HCT116 (cell line): ENCODE measurements at regions not wholly inside any gene's neighbourhood (a gene's known extent, or its start where the extent isn't known, plus 50 kb on each side); places are given as distances from the start of the nearest gene placed in this dataset.
"Not testable (repeated sequence)": the region's sequence is repeated elsewhere in the genome, so short reads cannot be mapped to it uniquely, and the experiment has no call there.

ENCODE experiments used
- CEBPB ChIP-seq: IDR thresholded peaks from 2 replicates; pipeline ENCODE4 v1.6.1; 2012; ENCODE audit warnings: low read depth
- EZH2 ChIP-seq: fragments of 200-600 bp; sonication (generic); IDR thresholded peaks from 2 replicates; pipeline ENCODE4 v1.6.1; 2017; ENCODE audit warnings: antibody characterized with exemption, mixed run types
- EZH2phosphoT487 ChIP-seq: fragments of 200-600 bp; IDR thresholded peaks from 2 replicates; pipeline ENCODE4 v1.6.1; 2018; ENCODE audit warnings: antibody characterized with exemption, borderline replicate concordance
- JUND ChIP-seq: IDR thresholded peaks from 2 replicates; pipeline ENCODE4 v1.6.1; 2012
- POLR2A ChIP-seq: IDR thresholded peaks from 2 replicates; pipeline ENCODE4 v1.7.0; 2011; ENCODE audit warnings: borderline replicate concordance; ENCODE audit not compliant: insufficient read depth, insufficient read length; ENCODE audit errors: extremely low read depth
- POLR2AphosphoS5 ChIP-seq: IDR thresholded peaks from 2 replicates; pipeline ENCODE4 v1.6.1; 2011; ENCODE audit warnings: mild to moderate bottlenecking, low read depth, low read length, moderate library complexity
- SIN3A ChIP-seq: IDR thresholded peaks from 2 replicates; pipeline ENCODE4 v1.6.1; 2012; ENCODE audit warnings: low read depth
- YY1 ChIP-seq: IDR thresholded peaks from 2 replicates; pipeline ENCODE4 v1.6.1; 2011; ENCODE audit warnings: low read length, low read depth, moderate library complexity, mild to moderate bottlenecking; ENCODE audit not compliant: insufficient replicate concordance; ENCODE audit errors: extremely low read depth
- ZNF274 ChIP-seq: fragments of 200-500 bp; sonication (Bioruptor generic); IDR thresholded peaks from 2 replicates; pipeline ENCODE4 v1.6.1; 2014; ENCODE audit warnings: mild to moderate bottlenecking, low read depth, low read length, inconsistent platforms
- TF ChIP-seq, protein P1 (sequence below), 3 experiments: fragments of 200-600 bp in 1 of 3; sonication (generic) in 1 of 3; IDR thresholded peaks in 2 of 3; conservative IDR thresholded peaks in 1 of 3; 2 replicates each; pipeline ENCODE4 v1.5.1; 2012 to 2017; ENCODE audit warnings: low read depth in 2 of 3, low read length in 2 of 3, antibody characterized with exemption in 1 of 3, borderline replicate concordance in 1 of 3, control low read depth in 1 of 3, mild to moderate bottlenecking in 1 of 3, mixed read lengths in 1 of 3, mixed run types in 1 of 3, moderate library complexity in 1 of 3; ENCODE audit not compliant: insufficient read depth in 1 of 3
- TF ChIP-seq, protein P2 (sequence below): IDR thresholded peaks from 2 replicates; pipeline ENCODE4 v1.6.1; 2012; ENCODE audit warnings: low read depth
- TF ChIP-seq, protein P3 (sequence below): IDR thresholded peaks from 2 replicates; pipeline ENCODE4 v1.6.1; 2012
- TF ChIP-seq, protein P4 (sequence below): IDR thresholded peaks from 2 replicates; pipeline ENCODE4 v1.6.1; 2012

DNA sequence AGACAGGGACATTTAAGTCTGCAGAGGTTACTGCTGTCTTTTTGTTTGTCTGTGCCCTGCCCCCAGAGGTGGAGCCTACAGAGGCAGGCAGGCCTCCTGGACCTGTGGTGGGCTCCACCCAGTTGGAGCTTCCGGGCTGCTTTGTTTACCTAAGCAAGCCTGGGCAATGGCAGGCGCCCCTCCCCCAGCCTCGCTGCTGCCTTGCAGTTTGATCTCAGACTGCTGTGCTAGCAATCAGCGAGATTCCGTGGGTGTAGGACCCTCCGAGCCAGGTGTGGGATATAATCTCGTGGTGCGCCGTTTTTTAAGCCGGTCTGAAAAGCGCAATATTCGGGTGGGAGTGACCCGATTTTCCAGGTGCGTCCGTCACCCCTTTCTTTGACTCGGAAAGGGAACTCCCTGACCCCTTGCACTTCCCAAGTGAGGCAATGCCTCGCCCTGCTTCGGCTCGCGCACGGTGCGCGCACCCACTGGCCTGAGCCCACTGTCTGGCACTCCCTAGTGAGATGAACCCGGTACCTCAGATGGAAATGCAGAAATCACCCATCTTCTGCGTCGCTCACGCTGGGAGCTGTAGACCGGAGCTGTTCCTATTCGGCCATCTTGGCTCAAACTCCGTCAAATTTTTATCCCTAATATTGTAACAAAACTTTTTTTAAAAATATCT is 101.2 kb upstream of the CPHXL start:
- TF ChIP-seq, protein P1, sequence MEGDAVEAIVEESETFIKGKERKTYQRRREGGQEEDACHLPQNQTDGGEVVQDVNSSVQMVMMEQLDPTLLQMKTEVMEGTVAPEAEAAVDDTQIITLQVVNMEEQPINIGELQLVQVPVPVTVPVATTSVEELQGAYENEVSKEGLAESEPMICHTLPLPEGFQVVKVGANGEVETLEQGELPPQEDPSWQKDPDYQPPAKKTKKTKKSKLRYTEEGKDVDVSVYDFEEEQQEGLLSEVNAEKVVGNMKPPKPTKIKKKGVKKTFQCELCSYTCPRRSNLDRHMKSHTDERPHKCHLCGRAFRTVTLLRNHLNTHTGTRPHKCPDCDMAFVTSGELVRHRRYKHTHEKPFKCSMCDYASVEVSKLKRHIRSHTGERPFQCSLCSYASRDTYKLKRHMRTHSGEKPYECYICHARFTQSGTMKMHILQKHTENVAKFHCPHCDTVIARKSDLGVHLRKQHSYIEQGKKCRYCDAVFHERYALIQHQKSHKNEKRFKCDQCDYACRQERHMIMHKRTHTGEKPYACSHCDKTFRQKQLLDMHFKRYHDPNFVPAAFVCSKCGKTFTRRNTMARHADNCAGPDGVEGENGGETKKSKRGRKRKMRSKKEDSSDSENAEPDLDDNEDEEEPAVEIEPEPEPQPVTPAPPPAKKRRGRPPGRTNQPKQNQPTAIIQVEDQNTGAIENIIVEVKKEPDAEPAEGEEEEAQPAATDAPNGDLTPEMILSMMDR (IDR thresholded peaks at IDR 0.05 in 2 of 3, conservative IDR thresholded peaks at IDR 0.05 in 1 of 3; ENCODE audit: borderline replicate concordance in 1 of 3, insufficient read depth in 1 of 3, low read depth in 2 of 3, low read length in 2 of 3) = not testable (repeated sequence)
- TF ChIP-seq JUND, EZH2, POLR2A, EZH2phosphoT487, POLR2AphosphoS5, SIN3A, YY1, CEBPB, ZNF274: not testable (repeated sequence)
- TF ChIP-seq, protein P2, sequence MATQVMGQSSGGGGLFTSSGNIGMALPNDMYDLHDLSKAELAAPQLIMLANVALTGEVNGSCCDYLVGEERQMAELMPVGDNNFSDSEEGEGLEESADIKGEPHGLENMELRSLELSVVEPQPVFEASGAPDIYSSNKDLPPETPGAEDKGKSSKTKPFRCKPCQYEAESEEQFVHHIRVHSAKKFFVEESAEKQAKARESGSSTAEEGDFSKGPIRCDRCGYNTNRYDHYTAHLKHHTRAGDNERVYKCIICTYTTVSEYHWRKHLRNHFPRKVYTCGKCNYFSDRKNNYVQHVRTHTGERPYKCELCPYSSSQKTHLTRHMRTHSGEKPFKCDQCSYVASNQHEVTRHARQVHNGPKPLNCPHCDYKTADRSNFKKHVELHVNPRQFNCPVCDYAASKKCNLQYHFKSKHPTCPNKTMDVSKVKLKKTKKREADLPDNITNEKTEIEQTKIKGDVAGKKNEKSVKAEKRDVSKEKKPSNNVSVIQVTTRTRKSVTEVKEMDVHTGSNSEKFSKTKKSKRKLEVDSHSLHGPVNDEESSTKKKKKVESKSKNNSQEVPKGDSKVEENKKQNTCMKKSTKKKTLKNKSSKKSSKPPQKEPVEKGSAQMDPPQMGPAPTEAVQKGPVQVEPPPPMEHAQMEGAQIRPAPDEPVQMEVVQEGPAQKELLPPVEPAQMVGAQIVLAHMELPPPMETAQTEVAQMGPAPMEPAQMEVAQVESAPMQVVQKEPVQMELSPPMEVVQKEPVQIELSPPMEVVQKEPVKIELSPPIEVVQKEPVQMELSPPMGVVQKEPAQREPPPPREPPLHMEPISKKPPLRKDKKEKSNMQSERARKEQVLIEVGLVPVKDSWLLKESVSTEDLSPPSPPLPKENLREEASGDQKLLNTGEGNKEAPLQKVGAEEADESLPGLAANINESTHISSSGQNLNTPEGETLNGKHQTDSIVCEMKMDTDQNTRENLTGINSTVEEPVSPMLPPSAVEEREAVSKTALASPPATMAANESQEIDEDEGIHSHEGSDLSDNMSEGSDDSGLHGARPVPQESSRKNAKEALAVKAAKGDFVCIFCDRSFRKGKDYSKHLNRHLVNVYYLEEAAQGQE = not testable (repeated sequence)
- TF ChIP-seq, protein P3, sequence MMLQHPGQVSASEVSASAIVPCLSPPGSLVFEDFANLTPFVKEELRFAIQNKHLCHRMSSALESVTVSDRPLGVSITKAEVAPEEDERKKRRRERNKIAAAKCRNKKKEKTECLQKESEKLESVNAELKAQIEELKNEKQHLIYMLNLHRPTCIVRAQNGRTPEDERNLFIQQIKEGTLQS = not testable (repeated sequence)
- TF ChIP-seq, protein P4, sequence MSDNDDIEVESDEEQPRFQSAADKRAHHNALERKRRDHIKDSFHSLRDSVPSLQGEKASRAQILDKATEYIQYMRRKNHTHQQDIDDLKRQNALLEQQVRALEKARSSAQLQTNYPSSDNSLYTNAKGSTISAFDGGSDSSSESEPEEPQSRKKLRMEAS = not testable (repeated sequence)
